Activated CD4-positive, alpha-beta T cell treated with anti-CD3 and anti-CD28 coated beads, Interleukin-2, amount 50 U/mL, for 16 hours (primary cell): ENCODE measurements at regions not wholly inside any gene's neighbourhood (a gene's known extent, or its start where the extent isn't known, plus 50 kb on each side); places are given as distances from the start of the nearest gene placed in this dataset.
"Not testable (repeated sequence)": the region's sequence is repeated elsewhere in the genome, so short reads cannot be mapped to it uniquely, and the experiment has no call there.

Experiments
- DNase-seq: peaks from one replicate; pipeline ENCODE4 v3.0.0-alpha.2; 2020

DNA sequence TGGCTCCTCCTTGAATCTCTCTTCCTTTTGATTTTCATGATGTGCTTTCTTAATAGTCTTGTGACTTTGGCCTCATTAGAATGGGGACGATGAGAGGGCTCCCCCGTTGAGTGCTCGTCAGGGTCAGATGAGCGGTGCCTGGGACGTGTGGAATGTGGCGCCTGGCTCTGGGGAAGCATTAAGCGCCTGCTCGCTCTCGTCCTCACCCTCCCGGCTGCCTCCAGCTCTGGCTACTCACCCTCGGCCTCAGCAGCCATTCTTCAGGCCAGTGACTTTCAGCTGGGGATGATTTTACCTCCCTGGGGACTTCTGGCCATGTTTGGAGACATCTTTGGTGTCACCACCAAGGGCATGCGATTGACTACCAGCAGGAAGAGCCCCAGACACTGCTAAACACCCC, 69.7 kb downstream of the RPS6KA4 start:
- DNase-seq = no peak

DNA sequence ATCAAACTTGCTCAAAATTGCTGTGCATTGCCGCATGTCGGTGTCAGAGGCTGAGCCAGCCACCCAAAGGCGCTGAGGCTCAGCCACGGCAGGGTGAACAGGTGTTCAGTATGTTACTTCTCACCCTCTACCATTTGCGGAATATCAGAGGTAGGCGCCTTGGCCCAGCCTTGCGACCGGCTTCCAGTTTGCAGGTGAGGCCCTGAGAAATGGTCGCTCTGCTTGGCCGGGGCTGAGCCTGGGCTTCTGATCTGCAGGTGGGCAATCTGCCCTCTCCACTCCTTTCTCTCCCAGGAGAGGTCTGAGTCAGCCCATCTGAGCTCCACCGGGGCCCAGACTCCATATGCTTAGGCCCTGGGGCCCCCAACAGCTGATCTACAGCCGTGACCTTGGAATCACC, 71.0 kb downstream of the RPS6KA4 start:
- no peak for DNase-seq

- no peak for DNase-seq
Observed at GRCh38 chr11:64430645-64431044, 71.7 kb downstream of the RPS6KA4 start.

GRCh38 chr11:64436000-64436399, 77.0 kb downstream of the RPS6KA4 start:
- no peak for DNase-seq

- no peak for DNase-seq
Observed at GRCh38 chr11:64437426-64437825, 78.5 kb downstream of the RPS6KA4 start.

DNA sequence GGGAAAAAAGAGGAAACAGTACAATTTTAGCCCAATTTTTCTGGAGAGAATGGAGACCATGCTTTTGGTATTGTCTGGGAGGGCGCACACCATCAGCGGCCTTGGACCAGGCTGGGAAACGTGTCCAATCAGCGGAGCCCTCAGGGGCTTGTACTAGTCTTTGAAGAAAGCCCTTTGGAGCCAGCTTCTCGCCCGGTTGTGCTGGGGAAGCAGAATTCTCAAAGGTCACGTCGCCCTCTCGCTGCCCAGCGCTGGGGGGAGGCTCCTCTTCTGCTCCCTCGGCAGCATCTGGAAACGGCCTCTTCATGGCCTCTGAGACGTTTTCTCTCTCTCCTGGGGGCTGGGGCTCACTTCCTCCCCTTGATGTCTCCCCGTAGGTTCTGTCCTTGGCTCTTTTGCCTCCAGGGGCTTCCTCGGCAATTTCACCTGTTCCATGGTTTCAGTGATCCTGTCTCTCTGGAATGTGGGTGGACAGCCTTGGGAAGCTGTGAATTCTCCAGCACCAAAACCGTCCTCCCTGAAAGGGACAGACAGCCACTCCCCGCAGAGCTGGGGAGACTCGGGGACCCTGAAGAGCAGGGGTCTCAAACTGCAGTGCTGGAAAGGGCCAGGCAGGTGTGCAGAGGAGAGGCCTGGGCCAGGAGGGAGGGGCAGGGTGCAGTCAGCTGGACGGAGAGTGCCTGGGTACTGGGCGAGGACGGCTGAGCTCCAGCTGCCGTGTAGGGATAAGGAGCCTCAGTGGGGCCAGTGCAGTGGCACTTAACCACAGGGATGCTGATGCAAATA, 80.2 kb downstream of the RPS6KA4 start:
- DNase-seq = no peak

DNA sequence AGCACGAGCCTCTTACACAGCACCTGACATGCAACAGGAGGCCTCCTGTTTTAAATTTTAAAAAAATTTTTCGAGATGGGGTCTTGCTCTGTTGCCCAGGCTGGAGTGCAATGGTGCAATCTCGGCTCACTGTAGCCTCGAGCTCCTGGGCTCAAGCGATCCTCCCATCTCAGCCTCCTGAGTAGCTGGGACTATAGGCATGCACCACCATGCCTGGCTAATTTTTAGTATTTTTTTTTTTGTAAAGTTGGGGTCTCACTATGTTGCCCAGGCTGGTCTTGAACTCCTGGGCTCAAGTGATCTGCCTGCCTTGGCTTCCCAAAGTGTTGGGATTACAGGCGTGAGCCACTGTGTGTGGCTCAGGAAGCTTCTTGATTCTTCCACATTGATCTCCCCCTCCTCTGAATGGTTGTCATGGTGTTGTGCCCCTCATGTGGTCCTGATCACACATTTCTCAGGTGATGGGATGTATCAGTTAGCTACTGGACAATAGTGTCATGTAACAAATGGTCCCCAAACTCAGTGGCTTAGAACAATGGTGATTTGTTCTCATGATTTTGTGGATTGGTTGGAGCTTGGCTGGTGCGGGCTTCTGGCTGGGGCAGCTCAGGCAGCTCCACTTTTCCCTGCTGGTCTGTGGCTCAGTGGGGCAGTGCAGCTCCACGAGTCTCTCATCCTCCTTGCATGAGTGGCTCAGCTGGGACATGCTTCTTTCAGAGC, 81.0 kb downstream of the RPS6KA4 start:
- DNase-seq = not testable (repeated sequence)

- no peak for DNase-seq
Observed at GRCh38 chr11:64441127-64441526, 82.2 kb downstream of the RPS6KA4 start.

DNA sequence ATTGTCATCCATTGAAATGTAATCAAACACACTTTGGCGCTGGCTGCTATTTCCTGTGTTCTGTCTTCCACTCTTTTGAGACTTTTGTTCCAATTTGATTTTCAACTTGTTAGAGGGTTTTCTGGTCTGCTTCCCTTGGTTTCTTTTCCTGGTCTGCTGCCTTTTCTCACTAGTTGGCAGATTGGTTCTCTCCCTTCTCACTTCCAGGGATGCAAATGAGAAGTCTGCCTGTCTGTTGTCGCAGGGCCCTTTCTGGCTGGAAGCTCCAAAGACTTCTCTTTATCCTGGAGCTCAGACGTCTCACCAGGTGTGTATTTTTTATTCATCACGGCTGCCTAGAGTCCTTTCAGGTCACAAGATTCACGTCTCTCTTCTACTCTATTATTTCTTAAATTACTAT, 84.0 kb downstream of the RPS6KA4 start:
- no peak for DNase-seq

DNA sequence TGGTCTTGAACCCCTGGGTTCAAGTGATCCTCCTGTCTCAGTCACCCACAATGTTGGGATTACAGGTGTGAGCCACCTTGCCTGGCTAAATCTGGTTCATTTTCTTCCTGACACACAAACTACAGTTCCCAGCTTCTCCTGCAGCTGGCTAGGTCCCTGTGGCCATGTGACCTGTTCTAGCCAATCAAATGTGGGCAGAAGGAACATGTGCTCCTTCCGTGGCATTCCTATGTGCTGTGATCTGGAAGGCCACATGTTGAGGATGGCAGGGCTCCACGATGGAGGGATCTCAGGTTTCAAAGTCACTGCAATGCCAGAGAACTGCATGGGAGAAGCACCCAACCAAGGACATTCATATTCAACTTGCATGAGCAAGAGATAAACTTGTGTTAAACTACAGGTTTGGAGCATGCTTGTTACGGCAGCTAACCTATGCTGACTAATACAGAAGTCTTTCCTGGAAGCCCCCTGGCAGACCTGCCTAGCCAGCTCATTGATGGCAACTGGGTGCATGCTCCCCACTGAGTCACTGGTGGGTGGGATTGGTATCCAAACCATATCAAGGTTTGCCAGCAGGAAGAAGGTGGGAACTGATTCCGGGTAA, 86.0 kb downstream of the RPS6KA4 start:
- no peak for DNase-seq

GRCh38 chr11:64445651-64446050, 86.7 kb downstream of the RPS6KA4 start:
- DNase-seq = no peak

- no peak for DNase-seq
Observed at GRCh38 chr11:64447831-64448598, 89.1 kb downstream of the RPS6KA4 start.

GRCh38 chr11:64448599-64449380, 89.8 kb downstream of the RPS6KA4 start:
- DNase-seq = peak; percentile 73

DNA sequence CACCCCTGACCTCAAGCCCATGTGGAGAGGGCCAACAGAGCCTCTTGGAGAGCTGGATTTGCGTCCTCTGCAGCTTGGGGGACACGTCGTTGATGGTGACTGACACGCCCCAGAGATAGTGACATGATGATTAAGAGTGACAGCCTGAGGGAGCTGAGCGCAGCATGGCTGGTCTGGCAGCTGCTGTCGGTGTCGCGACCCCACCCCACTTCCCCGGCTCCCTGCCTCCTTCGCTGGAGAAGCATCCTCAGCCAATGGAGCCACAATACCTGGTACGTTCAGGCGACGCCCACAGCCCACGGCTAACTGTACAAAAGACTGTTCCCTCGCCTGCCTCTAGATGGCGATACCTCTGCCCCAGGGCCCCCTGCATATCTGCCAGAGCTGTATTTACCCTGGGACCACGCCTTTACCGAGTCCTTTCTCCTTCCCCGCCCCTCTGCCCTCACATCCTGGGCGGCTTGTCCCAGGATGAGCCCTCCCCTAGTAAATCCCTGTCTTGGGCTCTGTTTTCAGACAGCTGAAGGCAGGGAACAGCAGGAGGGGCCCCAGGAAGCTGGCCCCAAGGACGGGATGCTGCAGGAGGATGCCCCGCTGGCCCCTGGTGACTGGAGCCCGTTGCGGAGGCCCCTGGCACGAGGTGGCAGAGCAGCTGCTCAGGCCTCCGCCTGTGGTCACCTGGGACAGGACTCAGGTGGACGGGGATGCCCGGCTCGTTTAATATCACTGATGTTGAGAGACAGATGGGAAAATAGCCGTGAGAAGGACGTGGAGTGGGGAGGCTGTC, 90.6 kb downstream of the RPS6KA4 start:
- DNase-seq = peak; percentile 76

DNA sequence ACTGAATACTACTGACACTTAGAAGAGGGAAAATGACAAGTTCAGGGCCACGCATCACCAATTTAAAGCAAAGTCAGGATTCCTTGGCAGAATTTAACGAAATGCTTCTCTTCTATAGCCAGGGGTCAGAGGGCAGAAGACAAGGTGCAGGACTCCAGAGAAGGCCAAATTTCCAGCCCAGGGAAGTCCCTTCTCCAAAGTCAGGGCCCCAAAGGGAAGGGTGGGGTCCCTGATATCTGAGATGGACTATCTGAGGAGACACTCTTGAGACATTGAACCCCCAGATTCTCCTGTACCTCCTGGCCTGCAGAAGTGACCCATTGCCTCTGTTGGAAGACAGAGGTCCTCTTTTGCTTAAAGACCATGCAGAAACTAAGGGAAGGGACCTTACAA, 91.2 kb downstream of the RPS6KA4 start:
- no peak for DNase-seq

GRCh38 chr11:64451856-64452255, 92.9 kb downstream of the RPS6KA4 start:
- no peak for DNase-seq

- no peak for DNase-seq
Observed at GRCh38 chr11:64453466-64453865, 94.5 kb downstream of the RPS6KA4 start.

GRCh38 chr11:64455456-64456261, 96.7 kb downstream of the RPS6KA4 start:
- no peak for DNase-seq

DNA sequence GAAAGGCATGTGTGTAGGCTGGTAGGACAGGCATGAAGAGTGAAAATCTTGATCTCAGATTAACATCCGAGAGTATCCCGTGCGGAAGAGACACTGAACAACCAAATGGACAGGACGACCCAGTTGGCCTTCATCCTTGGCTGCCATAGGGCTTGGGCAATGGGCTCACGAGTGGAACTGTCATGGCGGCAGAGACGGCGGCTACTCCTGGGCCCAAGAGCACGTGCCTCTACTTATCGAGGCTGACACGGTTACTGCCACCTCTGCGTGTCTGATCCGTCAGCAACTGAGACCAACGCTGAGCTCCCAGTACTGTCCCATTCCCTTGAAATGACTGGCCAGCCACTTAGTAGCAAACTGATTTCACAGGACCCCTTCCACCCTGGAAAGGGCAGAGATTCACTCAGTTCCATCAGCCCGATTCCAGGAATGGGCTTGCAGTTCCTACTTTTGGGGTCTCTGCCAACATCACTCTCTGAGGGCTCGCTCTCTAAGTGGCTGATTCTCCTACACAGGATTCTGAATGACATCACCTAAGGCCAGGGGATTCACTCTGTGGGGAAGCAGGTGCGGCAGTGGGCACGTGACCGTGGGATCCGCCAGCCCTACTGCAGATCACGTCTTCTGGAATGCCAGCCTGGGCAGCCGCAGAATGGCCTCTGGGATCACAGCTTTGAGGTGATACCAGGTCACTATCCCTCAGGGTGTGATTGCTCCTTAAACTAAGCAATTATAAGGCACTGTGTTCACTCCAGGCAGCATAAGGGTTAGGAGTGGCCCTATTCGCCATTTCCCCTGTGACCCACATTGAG, 97.8 kb downstream of the RPS6KA4 start:
- DNase-seq = no peak
